HuH-7 (cell line): ENCODE measurements at regions not wholly inside any gene's neighbourhood (a gene's known extent, or its start where the extent isn't known, plus 50 kb on each side); places are given as distances from the start of the nearest gene placed in this dataset.

Experiments used
- DNase-seq: peaks from one replicate; pipeline ENCODE4 v3.0.0; 2011; ENCODE audit warnings: low spot score

DNA sequence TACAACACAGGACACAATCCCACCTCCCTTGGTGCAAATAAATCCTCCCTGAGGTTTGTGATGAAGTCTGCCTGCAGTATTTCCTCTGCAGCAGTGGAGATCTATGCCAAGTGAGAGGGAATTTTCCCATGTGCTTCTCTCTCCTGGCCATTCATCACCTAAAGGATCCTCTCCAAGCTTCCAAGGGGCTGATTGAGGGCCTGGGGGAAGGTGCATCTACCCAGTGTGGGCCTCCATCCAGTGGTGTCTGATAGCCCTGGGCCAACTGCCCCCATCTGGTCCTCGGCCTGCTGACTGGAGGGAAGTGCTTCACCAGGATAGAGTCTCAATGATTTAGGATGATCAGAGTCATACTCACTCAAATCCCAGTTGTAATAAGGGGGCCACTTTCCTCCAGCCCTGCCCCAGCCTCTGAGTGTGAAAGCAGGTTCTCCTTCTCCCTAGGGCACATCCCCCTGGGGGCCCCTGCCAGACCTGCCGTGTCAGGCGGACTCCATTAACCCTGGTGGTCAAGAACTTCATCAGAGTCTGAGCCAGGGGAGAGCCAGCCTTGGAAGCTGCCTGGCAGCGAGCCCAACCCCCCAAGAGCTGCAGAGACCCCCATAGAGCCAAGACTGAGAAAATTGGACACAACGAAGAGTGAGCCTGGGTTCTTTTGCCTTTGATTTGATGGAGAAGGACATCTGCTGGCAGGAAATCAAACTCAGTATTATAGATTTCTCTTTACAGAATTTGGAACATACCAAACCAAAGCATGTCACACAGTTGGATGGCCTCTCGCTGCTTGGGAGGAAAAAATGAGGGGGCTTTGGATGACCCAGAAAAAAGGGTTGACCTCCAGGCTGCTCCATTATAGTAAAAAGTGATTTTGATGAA is 509.6 kb downstream of the CMPK2 start:
- DNase-seq, result no peak

DNA sequence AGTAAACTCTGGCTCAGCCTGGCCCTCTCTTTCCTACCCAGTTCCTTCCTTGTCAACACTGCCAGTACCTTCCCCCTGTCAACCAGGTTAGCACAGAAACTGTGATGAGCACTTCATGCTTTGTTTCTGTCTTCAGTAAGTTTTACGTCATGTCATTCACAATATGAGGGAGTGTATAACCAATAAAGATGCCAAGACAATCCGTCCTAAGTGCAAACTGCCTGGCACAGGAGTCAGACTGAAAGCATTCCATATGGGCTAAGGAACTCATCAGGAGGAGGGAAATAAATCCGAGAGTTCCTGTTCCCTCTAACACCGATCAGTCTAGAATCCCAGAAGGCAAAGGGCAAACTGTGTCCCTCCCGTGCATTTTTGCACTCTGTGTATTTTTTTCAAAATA is 507.2 kb downstream of the CMPK2 start:
- DNase-seq, result no peak

DNA sequence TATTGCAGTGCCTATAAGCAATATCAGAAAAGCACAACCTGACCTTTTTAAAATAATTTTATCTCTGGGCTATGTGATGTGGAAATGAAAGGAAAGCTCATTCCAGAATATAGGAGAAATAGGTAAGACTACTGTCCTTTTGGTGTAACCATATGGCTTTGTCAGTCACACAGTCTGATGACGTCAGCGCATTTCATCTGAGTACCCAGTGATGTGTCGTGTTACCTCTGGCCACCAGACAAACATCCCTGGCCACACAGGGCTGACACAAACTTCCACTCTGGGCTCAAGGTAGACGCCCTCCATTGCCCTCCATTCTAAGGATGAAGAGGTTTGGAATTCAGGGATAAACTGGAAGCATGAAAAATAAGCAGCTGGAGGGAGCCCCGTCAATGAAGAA is 506.7 kb downstream of the CMPK2 start:
- no peak for DNase-seq

DNA sequence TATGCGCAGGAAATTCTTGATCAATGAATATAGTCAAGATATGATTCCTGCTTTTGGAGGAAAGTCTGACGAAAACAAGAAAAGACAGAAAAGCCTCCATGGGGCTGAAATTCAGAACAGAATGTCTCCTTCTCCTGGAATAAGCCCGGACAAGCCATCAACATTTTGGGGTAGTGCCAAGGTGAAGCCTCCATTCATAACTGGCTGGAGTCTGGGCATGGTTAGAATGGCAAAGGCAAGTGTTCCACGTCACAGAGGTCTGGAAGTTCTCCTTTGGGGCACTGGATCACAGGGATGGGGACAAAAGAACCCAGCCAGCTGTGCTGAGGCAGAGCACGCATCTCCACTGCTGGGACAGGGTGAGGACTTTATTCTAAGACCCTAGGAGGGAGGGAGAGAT is 505.7 kb downstream of the CMPK2 start:
- DNase-seq, result no peak

DNA sequence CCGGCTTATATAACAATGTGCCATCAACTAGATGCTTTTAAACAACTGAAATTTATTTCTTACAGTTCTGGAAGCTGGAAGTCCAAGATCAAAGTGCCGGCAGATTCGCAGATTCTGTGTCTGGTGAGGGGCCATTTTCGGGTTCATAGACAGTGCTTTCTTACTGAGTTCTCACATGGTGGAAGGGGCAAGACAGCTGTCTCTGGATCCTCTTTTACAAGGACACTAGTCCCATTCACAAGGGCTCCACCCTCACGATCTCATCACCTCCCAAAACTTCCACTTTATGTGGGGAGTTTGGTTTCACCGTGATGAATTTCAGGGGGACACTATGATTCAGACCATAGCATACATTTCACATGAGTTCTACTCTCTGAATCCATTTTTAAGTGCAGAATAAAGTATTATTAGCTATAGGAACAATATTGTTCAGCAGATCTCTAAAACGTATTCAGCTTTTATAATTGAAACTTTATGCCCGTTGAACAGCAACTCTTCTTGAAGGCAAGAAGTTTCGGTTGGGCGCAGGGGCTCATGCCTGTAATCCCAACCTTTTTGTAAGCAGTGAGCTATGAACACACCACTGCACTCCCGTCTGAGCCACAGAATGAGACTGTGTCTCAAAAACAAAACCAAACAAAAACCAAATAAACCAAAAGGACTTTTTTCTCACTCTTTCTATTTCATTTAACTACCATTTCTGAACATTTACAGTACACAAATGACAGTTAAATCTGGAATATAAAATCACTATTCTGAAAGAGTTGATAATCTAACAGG is 502.8 kb downstream of the CMPK2 start:
- no peak for DNase-seq

DNA sequence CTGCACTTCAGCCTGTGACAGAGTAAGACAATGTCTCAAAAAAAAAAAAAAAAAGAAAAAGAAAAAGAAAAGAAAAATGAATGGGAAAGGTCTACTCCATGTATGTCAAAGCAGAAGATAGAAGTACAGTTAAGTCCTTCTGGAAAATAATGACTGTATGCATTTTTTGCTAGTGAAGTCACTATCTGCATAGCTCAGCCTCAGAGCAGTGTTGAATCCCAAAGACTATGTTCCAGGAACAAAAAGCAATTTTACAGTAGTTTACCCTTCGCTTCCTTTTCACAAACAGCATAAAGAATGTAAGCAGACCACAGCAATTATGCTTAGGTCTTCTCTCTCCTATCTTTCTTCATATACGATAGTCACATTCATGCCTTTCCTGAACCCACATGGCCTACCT is 497.4 kb downstream of the CMPK2 start:
- no peak for DNase-seq

DNA sequence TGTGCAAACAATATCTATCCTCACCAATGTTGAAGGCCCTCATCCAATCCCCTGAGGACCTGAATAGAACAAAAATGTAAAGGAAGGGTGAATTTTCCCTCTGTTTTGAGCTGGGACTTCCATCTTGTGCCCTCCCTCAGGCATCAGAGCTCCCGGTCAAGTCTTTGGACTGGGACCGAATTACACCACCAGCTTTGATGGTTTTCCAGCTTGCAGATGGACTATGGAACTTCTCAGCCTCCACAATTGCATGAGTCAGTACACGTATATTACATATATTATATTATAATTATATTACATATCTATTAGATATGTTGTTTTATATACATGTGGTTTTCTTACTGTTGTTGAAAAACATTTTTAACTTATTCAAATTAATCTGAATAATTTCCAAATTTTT is 496.4 kb downstream of the CMPK2 start:
- no peak for DNase-seq

DNA sequence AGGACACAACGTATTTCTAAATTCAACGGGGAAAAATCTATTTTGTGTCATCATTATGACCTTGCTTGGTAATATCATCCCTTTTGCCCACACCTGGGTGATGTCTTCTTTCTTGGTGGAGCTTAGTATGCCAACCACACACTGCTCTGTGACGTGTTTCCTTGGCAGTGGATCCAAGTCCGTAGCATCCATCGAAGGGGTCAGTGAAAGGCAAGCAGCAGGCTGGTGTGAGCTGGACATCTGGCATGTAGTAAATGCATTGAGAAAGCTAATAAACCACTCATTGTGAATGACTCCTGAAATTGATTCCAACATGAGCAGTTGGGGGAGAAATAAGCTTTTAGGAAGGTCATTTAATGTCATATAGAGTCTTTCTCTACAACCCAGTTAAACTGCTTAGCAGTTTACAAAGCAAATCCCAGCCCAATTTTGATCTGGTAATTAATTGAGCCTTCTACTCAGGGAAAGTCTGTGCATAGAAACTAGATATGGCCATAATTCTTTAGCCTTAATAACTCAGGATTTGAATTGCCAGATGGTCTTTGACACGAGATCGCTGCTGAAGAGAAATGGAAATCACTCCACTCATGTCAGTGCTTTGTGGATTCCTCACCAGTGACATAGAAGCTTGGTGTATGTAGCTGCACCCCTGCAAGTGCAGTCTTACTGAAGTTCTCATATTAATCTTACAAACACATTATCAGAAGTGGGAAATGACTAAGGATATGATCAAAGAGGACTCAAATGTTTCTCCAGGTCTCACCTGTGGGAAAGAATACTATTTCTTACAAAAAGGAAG is 494.8 kb downstream of the CMPK2 start:
- DNase-seq, result no peak

DNA sequence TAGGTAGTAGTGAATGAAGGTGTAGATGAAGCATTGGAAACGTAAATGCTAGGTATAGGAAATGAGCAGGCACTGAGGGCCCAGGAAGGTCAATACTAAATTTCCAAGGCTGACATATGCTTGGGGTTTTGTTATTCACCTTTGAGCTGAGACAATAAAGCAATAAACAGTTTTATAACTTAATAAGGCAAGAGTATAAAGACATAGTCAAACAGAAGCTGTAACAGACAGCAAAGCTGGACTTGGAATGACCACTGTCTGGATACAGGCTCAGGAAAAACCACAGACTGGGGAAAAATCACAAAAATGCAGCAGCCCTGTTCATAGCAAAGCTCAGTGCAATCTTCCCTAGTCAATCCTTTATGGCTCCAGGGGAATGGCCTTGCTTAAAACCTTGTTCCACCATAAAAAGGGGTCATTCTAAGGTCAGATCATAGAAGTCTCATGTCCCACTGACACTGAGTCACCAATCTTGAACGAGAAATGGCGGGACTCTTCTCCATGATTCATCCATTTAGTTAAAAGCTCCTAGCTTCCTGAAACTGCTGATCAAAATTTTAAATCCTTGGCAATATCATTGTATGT is 493.3 kb downstream of the CMPK2 start:
- peak; percentile 5 for DNase-seq

DNA sequence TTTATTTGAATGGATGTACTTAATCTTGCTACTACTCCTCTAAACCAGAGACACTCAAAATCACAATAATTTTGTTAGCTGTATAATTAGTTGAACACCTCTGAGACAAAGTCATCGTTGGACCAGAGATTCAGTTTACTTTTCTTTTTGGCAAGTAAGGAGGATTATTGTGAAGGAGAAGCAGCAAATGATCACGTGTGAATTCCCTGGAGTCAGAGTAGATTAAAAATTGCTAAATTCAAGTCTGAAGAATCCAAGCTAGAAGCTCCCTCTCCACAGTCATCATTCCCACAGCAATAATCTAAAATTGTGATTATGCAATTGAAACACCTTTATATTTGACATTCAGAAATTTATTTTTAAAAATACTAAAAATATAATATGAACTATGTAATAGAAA is 484.4 kb downstream of the CMPK2 start:
- DNase-seq, result no peak

DNA sequence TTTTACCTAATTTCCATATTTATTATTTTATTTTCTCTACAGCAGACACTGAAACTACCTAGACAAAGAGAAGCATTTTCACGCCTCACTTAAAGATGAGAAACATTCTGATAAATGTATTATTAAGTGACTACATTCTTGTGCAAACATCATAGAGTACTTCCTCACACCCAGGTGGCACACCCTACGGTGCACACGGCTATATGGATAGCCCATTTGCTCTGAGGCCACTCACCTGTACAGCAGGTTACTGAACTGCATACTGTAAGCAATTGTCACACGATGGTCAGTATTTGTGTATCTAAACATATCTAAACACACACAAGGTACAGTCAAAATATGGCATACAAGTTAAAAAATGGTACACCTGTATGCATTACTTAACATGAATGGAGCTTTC is 481.4 kb downstream of the CMPK2 start:
- DNase-seq, result no peak

DNA sequence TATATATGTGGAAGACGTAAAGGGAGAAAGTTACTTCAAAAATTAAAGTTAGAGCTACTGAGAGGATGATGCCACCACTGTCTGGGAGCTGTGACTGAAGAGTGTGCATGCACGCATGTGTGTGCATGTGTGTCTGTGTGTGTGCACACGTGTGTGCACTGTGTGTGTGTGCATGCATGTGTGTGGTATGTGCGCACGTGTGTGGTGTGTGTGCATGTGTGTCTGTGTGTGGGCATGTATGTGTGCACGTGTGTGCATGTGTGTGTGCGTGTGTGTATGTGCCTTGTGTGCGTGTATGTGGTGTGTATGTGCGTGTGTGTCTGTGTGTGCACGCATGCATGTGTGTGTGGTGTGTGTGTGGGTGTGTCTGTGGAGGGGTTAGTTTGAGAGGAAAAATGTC is 473.4 kb downstream of the CMPK2 start:
- DNase-seq, result no peak

DNA sequence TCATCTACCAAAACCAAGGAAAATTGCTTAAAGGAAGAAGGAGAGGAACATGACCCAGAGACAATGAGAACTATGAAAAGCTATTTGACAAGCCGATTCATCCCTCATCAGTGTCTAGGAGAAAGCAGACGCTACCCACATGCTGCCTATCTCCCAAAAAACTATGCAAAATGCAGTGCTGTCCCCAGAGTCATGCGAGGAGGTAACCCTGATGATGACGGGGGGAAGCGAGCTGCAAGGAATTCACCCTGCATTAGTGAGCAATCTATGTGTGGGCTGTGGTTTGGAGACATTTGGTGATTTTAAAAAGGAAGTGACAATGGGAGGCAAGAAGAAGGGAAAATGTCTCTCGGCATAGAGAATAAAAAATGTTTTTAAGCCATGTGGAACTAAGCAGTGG is 472.7 kb downstream of the CMPK2 start:
- no peak for DNase-seq

DNA sequence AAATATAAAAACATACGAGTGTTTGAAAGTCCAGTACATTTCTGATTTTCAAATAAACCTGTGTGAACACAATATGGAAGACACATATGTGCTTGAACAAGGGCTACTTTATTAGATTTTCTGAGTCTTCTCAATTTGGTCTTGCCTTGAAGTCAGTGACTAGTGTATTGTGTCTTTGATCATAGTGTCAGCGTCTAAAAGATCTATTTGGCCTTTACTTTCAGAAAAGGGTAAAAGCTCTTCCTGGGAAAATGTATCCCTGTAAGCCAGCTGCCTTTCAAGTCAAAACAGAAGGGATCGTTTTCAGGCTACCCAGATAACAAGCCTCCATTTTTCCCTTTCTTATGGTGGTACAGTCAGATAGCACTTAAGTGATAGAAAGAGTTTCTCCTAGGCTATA is 471.9 kb downstream of the CMPK2 start:
- DNase-seq, result no peak

DNA sequence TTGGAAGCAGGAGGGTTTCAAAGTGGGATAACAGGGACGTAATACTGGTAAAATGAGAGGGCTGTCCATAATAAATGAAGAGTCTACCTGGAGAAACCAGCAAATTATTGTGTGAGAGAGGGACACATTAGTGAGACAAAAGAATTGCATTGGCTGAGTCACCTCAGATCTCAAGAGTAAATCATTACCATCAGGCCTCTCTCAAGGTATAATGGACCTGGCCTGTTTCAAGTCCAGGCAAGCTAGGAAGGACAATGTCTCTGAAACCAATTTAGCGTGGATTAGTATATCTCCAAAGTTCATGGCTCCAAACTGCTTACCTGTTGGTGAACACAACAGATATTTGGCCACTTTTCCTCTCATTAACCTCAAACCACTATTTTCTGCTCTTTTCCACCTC is 471.4 kb downstream of the CMPK2 start:
- no peak for DNase-seq

DNA sequence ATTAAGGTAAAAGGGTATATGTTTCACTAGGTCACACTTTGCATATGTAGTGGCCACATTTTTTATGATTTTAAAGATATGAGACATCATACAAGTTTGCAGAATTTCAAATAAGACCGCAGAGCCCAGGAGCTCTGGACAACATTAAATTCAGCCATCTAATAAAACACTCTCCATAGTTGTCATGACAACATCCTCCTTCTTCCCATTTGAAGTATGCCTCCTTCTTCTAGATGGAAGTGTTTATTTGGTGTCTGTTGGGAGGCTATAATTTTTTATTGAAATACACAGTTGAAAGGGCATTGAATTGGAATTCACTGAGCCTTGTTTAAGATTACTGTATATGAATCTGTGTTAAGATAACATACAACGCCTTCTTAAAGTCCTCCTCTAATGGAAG is 467.3 kb downstream of the CMPK2 start:
- no peak for DNase-seq

DNA sequence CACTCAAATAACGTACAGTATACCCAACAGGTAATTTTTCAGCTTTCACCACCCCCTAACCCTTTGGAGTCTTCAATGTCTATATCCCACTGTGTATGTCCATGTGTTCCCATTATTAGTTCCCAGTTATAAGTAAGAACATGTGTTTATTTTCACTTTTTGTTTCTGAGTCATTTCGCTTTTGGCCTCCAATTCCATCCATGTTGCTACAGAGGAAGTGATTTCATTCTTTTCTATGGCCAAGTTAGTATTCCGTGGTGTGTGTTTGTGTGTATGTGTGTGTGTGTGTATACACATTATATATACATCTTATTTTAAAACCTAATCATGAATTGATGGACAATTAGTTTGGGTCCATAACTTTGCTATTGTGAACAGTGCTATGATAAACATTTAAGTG is 464.4 kb downstream of the CMPK2 start:
- DNase-seq, result no peak

DNA sequence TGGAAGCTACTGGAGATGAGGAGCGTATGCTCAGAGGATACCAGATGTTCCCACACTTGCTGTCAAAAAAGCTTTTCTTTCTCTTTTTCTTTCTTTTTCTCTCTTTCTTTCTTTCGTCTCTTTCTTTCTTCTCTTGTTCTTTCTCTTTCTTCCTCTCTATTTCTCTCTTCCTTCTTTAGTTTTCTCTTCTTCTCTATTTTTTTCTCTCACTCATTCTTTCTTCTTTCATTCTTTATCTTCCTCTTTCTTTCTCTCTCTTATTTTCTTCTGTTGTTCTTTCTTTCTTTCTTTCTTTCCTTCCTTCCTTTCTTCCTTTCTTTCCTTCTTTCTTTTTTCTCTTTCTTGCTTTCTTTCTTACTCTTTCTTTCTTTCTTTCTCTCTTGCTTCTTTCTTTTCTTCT is 457.6 kb downstream of the CMPK2 start:
- DNase-seq, result no peak

DNA sequence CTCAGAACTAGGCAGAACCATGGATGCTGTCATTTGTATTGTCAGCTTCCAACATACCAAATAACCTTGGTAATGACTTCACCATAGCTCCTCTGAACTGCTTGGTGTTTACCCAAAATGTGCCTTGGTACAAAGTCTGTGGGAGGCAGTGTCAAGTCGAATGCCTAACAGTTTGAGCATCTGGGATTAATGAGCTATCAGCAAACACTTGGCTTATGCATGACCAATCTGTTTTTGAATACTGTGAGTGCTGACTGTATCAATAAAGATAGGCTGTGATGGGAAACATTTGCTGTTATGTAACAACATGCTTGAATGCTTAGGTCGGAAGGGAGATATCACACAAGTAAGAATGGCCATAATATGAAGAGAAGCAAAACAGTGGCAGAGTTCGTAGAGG is 455.4 kb downstream of the CMPK2 start:
- DNase-seq, result no peak

DNA sequence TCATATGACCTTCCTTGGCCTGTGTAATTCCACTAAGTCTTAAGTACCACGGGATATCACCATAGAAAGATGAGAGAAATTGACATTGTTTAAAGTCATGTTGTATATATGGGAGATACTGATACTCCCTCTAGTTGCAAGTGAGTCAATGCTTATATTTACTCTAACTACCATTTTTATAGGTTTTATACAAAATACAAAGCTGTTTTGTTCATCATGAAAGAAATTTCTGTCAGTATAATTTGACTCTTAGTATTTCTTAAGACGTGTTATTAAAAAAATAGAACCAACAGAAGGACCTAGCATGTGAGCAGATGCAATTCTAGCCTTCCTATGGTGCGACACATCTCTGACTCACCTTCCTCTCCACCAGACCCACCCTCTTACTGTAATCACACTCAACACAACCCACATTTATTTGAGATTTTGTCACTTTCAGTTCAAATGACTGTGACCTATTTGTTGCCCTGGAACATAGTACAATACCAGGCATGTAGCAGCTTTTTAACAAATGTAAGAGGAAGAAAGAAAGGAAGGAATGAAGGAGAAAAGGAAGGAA is 453.1 kb downstream of the CMPK2 start:
- DNase-seq, result no peak

DNA sequence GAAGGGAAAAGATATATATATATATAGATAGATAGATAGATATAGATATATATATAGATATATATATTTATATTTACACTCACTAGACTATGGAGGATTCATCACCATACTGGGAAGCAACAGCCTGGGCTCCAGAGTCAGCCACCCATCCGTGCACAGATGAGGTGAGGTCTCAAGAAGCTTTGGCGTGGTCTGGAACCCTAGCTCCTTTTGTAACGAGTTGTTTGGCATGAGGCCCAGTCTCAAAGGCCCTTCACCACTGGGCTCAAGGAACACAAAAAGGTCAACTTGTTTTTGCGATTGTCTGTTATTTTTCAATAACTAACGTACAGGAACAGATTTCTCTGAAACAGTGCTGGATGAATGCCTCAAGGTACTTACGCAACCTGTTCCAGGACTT is 448.7 kb downstream of the CMPK2 start:
- no peak for DNase-seq

DNA sequence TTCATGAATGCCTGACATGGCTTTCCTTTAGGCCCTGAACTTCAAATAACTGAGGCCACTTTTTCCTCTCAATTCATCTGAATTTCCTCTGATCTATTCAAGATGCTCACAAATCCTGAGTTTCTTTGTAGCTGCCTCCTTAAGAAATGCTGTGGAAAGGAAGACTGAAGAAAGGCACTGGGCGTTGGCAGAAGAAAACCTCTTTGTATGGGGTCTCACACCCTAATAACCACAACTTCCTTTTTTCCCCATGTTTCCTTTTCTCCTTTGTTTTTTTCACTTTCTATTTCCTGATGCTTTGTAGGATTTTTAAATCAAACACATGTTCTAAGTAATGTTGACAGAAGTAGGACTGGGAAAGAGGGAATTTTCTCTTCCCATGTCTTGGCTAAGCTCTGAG is 447.4 kb downstream of the CMPK2 start:
- no peak for DNase-seq
